ENCODE measurements at regions not wholly inside any gene's neighbourhood (a gene's known extent, or its start where the extent isn't known, plus 50 kb on each side); places are given as distances from the start of the nearest gene placed in this dataset.
"Not testable (repeated sequence)": the region's sequence is repeated elsewhere in the genome, so short reads cannot be mapped to it uniquely, and the experiment has no call there.

DNA sequence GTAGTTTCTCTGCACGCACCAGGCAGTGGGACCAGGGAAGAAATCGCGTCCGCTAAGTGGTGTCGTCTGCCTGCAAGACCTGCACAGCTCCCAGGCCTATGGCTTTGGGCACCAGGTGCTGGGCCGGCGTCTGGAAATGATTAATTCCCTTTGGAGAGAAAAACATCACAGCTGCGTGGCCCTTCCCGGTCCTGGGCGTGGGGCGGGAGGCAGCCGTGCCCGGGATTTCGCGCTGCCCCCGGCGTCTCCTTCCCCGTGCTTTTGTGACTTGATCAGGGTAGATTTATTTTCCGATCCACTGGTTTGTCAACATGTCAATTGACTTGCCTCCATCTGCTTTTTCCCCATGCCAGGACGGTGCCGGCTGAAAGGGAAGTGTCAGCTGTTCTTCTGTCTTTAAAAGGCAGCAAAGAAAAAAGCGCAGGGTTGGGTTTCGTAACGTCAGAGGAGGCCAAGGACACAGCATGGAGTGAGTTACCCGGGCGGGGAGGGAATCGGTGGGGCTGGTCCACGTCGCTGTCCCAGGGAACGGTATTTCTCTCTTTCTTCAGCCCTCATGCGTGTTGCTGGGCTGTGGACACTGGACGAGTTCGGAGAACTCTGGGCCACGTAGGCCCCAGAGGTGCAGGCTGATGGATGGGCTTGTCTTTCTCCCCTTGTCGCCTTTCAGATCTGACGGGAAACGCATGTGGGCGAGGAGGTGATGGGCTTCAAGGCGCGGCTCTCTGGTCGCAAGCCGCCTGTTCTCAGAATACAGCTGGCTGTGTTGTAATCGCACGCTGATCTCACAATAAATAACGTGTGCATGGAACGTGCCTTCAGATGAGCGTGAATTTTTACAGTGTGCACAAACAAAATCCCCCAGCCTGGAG, 188.1 kb upstream of the ZNF469 start:
- Histone ChIP-seq H3K36me3 (ENCODE audit: control insufficient read depth, insufficient read depth, low read length) (no peaks in the 10 kb centered on the region), H3K4me3 (ENCODE audit: low read depth, low read length) (no peak overlapping the region), H3K27ac (ENCODE audit: low read depth, low read length) (no peak overlapping the region), H3K4me1 (ENCODE audit: control insufficient read depth, insufficient read depth, low read length) (no peaks in the 10 kb centered on the region), H3K27me3 (ENCODE audit: control insufficient read depth, insufficient read depth, low read length) (no peaks in the 10 kb centered on the region), H3K9ac (ENCODE audit: low read depth, low read length) (no peak overlapping the region), H3K9me3 (ENCODE audit: control insufficient read depth, insufficient read depth, low read length) (no peaks in the 10 kb centered on the region; the same call in 1 of the 2 replicates)

DNA sequence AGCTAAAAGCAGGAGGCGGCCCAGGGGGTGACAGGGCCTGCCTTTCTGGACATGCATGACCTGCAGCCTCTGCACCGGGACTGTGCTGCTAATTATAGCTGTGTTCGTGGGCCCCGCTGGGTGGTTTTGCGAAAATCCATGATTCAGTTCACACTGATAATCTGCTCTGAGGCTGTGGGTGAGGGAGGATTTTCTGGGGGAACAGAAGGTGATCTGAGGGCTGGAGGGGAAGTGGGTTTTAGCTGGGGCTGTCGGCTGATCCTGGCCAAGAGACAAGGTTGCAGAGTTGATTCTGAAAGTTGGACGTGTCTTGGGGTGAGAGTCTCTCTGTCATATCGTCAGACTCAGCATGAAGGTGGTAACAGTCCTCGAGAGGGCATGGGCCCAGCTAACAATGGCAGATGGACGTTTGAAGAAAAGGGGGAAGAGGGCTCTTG, 187.5 kb upstream of the ZNF469 start:
- no peak overlapping the region for H3K9ac ChIP-seq (ENCODE audit: low read depth, low read length)
- no peak overlapping the region for H3K4me3 ChIP-seq (ENCODE audit: low read depth, low read length)
- no peaks in the 10 kb centered on the region for H3K27me3 ChIP-seq (ENCODE audit: control insufficient read depth, insufficient read depth, low read length)
- no peak overlapping the region for H3K27ac ChIP-seq (ENCODE audit: low read depth, low read length)
- H3K9me3 ChIP-seq (ENCODE audit: control insufficient read depth, insufficient read depth, low read length) = no peaks in the 10 kb centered on the region; the same call in 1 of the 2 replicates
- no peaks in the 10 kb centered on the region for H3K4me1 ChIP-seq (ENCODE audit: control insufficient read depth, insufficient read depth, low read length)
- no peaks in the 10 kb centered on the region for H3K36me3 ChIP-seq (ENCODE audit: control insufficient read depth, insufficient read depth, low read length)

DNA sequence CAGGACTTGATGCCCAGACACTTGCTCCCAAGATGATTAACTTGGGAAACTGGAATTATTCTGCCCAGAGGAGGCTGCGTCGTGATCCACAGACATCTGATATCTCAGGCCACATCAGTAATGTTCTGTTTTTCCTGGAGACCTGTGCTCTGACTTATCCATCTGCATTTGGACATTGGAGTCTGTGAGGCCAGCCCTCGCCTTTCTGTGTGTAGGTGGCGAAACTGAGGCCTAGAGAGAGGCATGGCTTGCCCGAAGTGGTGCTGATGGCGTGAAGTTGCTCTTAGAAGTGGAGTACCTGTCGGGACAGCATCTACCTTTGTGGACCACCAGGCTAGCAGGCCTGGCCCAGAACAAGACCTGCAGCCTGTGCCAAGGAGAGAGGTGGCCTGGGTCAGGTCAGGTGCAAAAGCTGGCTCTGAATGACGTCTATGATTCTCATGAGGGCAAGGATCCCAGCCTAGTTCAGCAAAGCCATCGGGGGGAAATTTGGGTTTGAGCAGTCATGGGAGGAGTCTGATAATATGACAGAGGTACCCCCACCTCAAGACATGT, 186.8 kb upstream of the ZNF469 start:
- no peaks in the 10 kb centered on the region for H3K4me1 ChIP-seq (ENCODE audit: control insufficient read depth, insufficient read depth, low read length)
- H3K27me3 ChIP-seq (ENCODE audit: control insufficient read depth, insufficient read depth, low read length) = no peaks in the 10 kb centered on the region
- no peak overlapping the region for H3K4me3 ChIP-seq (ENCODE audit: low read depth, low read length)

DNA sequence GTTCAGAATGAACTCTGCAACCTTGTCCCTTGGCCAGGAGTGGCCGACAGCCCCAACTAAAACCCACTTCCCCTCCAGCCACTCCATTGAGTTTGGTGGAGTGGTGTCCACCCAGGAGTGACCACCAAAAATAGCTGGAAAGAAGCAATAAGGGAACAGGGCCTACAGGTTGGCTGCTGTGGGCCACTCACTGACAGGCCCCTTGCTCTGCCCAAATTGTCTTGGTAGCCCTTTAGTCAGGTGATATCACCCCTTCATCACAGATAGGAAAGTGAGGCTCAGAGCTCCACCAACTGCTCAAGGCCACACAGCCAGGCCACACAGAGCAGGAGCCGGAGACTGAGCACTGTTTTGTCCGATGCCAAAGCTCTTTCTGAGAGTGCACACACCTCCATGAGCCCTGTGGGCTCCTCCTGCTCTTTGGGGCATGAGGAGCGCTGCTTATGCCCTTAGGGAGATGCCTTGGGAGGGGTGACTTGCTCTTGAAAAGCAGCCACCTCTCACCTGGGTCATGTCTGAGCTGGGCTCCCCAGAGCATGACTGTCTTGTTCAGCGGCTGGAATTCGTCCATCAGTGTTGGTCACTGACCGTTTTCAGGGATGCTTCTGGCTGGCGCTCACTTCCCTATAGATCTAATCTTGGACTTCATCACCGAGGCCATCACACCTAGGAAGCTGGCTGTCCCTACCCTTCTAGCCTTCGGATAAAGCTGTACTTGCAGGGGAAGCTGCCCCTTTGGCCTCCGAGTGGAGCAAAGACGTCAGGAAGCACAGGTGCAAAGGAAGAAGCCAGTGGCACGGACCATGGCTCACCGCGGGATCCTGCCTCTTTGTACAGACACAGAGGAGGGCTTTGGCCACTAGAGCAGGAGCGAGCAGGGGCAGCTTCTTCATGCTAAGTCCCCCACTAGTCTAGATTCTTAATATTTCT, 186.0 kb upstream of the ZNF469 start:
- Histone ChIP-seq H3K36me3 (ENCODE audit: control insufficient read depth, insufficient read depth, low read length) (no peaks in the 10 kb centered on the region), H3K9me3 (ENCODE audit: control insufficient read depth, insufficient read depth, low read length) (no peaks in the 10 kb centered on the region; the same call in 1 of the 2 replicates), H3K27me3 (ENCODE audit: control insufficient read depth, insufficient read depth, low read length) (no peaks in the 10 kb centered on the region), H3K4me3 (ENCODE audit: low read depth, low read length) (no peak overlapping the region), H3K27ac (ENCODE audit: low read depth, low read length) (no peak overlapping the region), H3K4me1 (ENCODE audit: control insufficient read depth, insufficient read depth, low read length) (no peaks in the 10 kb centered on the region), H3K9ac (ENCODE audit: low read depth, low read length) (no peak overlapping the region)

More for the DNA sequence above, 186.8 kb upstream of the ZNF469 start:
- Histone ChIP-seq H3K9ac (ENCODE audit: low read depth, low read length) (no peak overlapping the region), H3K9me3 (ENCODE audit: control insufficient read depth, insufficient read depth, low read length) (no peaks in the 10 kb centered on the region; the same call in 1 of the 2 replicates), H3K36me3 (ENCODE audit: control insufficient read depth, insufficient read depth, low read length) (no peaks in the 10 kb centered on the region), H3K27ac (ENCODE audit: low read depth, low read length) (no peak overlapping the region)

DNA sequence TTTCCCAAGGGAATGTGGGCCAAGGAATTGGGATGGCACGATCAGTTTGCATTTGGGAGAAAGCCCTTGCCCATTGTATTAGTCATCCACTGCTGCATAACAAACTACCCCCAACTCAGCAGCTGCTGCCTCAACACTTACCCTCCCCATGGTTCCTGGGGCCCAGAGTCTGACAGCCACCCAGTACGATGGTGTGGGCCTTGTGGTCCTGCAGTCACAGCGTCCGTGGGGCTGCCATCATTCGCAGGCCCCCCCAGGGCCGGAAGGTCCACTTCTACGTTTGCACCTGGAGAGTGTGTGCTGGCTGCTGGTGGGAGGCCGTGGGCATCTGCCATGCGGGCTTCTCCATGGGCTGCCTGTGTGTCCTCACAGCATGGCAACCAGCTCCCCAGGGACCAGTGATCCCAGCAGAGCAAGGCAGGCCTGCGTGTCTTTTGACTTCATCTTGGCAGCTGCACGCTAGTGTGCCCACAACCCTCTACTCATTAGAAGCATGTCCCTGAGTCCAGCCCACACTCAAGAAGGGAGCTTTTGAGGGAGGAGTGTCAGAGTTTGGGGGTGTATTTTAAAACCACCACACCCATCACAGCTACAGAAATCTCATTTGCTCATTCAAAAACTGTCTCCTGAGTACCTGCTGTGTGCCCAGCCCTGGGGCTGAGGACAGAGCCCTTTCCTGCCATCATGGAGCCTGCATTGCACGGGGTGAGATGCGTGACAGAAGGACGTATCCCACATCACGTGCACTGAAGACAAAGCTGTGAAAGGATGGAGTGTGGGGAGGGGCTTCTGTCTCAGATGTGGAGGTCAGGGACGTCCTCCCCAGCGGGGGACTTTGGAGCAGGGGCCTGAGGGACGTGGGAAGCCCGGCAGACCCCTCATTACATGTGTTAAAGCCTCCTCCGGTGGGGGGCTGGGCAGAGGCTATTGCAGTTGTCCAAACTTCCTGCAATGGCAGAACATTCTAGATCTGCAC, 185.0 kb upstream of the ZNF469 start:
- Histone ChIP-seq H3K4me3 (ENCODE audit: low read depth, low read length) (no peak overlapping the region), H3K4me1 (ENCODE audit: control insufficient read depth, insufficient read depth, low read length) (no peaks in the 10 kb centered on the region), H3K9me3 (ENCODE audit: control insufficient read depth, insufficient read depth, low read length) (no peaks in the 10 kb centered on the region), H3K27me3 (ENCODE audit: control insufficient read depth, insufficient read depth, low read length) (no peaks in the 10 kb centered on the region), H3K9ac (ENCODE audit: low read depth, low read length) (no peak overlapping the region), H3K27ac (ENCODE audit: low read depth, low read length) (no peak overlapping the region), H3K36me3 (ENCODE audit: control insufficient read depth, insufficient read depth, low read length) (no peaks in the 10 kb centered on the region)

DNA sequence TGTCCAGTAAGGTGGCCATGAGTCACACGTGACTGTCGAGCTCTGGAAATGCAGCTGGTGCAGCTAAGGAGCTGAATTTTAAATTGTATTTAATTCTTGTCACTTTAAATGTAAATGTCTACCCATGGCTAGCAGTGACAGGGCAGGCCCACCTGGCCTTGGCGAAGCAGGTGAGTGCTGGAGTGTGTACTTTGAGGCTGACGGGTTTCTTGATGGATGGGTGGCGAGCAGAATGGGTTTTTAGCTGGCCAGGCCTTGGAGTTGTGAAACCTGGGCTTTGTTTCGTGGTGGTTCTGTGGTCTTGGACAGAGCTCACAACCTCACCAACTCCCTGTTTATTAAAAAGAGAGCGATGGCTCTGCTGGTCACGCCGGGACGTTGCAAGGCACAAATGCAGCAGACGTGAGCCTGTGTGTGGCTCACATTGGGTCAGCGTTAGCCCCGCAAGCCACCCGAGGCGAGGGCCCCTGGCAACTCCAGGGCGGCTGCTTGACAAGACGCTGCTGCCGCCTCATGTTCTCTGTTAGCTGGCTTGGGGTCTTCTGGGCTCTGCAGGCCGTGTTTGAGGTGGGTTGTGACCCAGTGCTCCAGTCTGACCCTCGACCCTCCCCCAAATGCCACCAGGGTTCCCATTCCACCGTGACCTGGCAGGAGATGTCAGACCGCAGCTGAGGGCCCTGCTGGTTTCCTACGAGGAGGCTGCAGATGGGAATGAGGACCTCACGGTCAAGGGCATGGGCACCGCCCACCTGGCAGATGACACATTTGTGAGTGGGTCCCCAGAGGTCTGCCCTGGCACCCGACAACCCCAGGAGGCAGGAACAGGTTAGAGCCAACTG, 184.1 kb upstream of the ZNF469 start:
- not testable (repeated sequence) for H3K4me1 ChIP-seq (ENCODE audit: control insufficient read depth, insufficient read depth, low read length); H3K9ac ChIP-seq (ENCODE audit: low read depth, low read length); H3K4me3 ChIP-seq (ENCODE audit: low read depth, low read length); H3K9me3 ChIP-seq (ENCODE audit: control insufficient read depth, insufficient read depth, low read length); H3K27ac ChIP-seq (ENCODE audit: low read depth, low read length); H3K36me3 ChIP-seq (ENCODE audit: control insufficient read depth, insufficient read depth, low read length); H3K27me3 ChIP-seq (ENCODE audit: control insufficient read depth, insufficient read depth, low read length)

DNA sequence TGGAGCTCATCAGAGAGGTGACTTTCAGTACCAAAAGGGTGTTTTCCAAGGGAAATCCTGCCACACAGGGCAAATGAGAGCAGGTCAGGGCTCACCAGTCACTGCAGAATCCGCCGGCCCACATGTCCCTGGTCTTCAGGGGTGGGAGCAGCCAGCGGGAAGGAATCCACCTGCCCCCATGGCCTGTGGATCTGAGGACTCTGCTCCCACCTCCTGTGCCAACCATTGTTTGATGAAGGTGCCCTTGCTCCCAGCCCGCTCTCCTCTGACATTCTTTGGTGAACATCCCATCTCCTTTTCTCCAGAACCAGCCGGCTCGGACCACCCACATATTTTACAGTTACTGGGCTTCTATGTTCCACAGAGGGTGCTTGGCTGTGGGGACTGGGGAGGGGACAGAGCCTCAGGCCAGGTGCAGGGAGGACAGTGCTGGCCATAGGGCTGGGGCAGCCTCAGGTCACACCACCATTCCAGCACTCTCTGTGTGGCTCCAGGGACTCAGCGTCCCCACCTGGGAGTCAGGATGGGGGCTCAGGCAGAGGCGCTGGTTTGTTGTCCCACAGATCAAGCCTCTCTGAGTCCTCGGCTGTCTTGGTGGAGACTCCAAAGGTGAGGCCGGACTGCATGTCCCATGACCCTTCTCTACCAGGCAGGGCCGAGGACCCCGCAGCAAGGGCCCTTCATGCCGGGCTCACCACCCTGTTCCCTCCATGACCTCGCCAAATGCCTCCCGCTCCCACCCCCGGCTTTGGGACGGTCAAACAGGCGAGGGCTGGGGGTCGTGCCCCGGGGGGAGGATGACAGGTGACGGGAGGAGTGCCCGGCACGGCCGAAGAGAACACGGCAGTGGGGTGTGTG, 183.2 kb upstream of the ZNF469 start:
- not testable (repeated sequence) for H3K9ac ChIP-seq (ENCODE audit: low read depth, low read length); H3K4me3 ChIP-seq (ENCODE audit: low read depth, low read length); H3K27ac ChIP-seq (ENCODE audit: low read depth, low read length); H3K9me3 ChIP-seq (ENCODE audit: control insufficient read depth, insufficient read depth, low read length); H3K4me1 ChIP-seq (ENCODE audit: control insufficient read depth, insufficient read depth, low read length); H3K36me3 ChIP-seq (ENCODE audit: control insufficient read depth, insufficient read depth, low read length); H3K27me3 ChIP-seq (ENCODE audit: control insufficient read depth, insufficient read depth, low read length)

DNA sequence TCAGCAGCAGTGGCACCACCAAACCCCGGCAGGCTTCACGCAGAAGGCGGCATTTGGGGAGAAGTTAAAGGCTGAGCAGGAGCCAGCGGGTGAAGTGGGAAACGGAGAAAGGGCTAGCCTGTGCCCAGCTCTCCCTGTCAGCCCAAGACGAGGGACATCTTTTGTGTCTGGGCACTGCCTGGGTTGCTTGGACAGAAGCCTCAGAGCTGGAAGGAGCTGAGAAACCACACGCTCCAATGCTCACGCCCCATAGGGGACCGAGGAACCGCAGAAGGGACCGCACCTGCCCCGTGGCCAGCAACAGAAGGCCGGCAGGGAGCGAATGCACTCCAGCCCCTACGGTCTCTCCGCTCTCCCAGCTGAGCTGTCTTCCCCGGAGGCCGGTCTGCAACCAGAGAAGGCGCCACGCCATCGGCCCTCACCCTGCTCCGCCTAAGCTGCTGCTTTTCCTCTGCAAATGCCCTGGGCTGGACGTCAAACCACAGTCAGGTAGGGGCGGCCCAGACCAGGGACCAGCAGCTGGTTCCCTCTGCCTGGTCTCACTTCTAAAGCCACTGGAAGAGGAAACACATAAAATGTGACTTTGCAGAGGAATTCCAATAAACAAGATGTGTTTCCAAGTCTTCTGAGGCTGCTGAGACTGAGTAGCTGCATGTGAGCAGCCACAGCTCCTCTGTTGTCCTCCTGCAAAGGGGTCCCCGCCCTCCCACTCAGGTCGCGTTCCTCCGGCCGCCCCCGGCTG, 182.4 kb upstream of the ZNF469 start:
- not testable (repeated sequence) for H3K27me3 ChIP-seq (ENCODE audit: control insufficient read depth, insufficient read depth, low read length)

DNA sequence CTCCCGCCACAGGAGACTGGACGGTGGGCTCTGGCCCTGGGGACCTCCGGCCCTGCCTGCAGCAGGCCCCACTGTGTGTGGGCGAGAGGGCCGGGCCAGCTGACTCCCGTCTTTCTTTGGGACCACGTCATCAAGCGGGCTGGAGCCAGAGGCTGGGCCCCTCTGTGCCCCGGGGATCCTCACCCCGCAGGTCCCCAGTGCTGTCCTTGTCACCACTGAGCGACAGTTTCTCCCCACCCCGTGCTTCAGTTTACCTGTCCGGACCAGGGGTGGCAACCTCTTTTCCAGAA, 181.9 kb upstream of the ZNF469 start:
- H3K27me3 ChIP-seq (ENCODE audit: control insufficient read depth, insufficient read depth, low read length) = no peaks in the 10 kb centered on the region
- no peak overlapping the region for H3K9ac ChIP-seq (ENCODE audit: low read depth, low read length)
- H3K4me1 ChIP-seq (ENCODE audit: control insufficient read depth, insufficient read depth, low read length) = no peaks in the 10 kb centered on the region
- no peaks in the 10 kb centered on the region for H3K9me3 ChIP-seq (ENCODE audit: control insufficient read depth, insufficient read depth, low read length)
- no peak overlapping the region for H3K27ac ChIP-seq (ENCODE audit: low read depth, low read length)
- H3K36me3 ChIP-seq (ENCODE audit: control insufficient read depth, insufficient read depth, low read length) = no peaks in the 10 kb centered on the region
- H3K4me3 ChIP-seq (ENCODE audit: low read depth, low read length) = no peak overlapping the region

More for the DNA sequence above, 182.4 kb upstream of the ZNF469 start:
- H3K4me1 ChIP-seq (ENCODE audit: control insufficient read depth, insufficient read depth, low read length); H3K4me3 ChIP-seq (ENCODE audit: low read depth, low read length); H3K27ac ChIP-seq (ENCODE audit: low read depth, low read length); H3K36me3 ChIP-seq (ENCODE audit: control insufficient read depth, insufficient read depth, low read length); H3K9ac ChIP-seq (ENCODE audit: low read depth, low read length); H3K9me3 ChIP-seq (ENCODE audit: control insufficient read depth, insufficient read depth, low read length): not testable (repeated sequence)
